ENCODE measurements at regions not wholly inside any gene's neighbourhood (a gene's known extent, or its start where the extent isn't known, plus 50 kb on each side); places are given as distances from the start of the nearest gene placed in this dataset.

GRCh38 chr2:9094117-9094516, 90.6 kb upstream of the MBOAT2 start:
- Histone ChIP-seq H3K4ac (ENCODE audit: low read length) (no peak overlapping the region), H4K8ac (ENCODE audit: low read depth, low read length) (peak overlapping the region; percentile 86), H3K27me3 (ENCODE audit: control insufficient read depth in 3 of 3, insufficient read depth in 3 of 3, low read depth in 1 of 3, low read length in 3 of 3) (peaks cover 0 to 4% (median 0%) of the 10 kb centered on the region in 3 experiments), H3K9me3 (replicated peaks in 1 of 2; ENCODE audit: control insufficient read depth in 2 of 2, insufficient read depth in 1 of 2, low read depth in 1 of 2, low read length in 2 of 2) (peaks cover 0 to 2% of the 10 kb centered on the region in 2 donors), H3K4me1 (ENCODE audit: control insufficient read depth in 2 of 2, insufficient read depth in 1 of 2, low read depth in 1 of 2, low read length in 2 of 2) (peaks cover 1 to 8% of the 10 kb centered on the region in 2 donors), H2BK120ac (ENCODE audit: low read depth, low read length) (no peak overlapping the region), H2BK5ac (ENCODE audit: low read length) (no peak overlapping the region), H3K14ac (ENCODE audit: low read length) (peak overlapping the region; percentile 44), H3K4me2 (ENCODE audit: insufficient read depth, low read length, poor library complexity, severe bottlenecking) (no peak overlapping the region), H2AFZ (ENCODE audit: low read length) (no peak overlapping the region), H2BK12ac (ENCODE audit: low read length) (peak overlapping the region; percentile 4), H3K4me3 (ENCODE audit: low read length in 2 of 2) (no peak overlapping the region), H2AK5ac (ENCODE audit: low read depth, low read length) (peak overlapping the region; percentile 78), H3K79me1 (ENCODE audit: low read depth, low read length) (peaks cover 1% of the 10 kb centered on the region), H3K23ac (ENCODE audit: low read depth, low read length, poor library complexity) (no peak overlapping the region), H4K91ac (ENCODE audit: low read depth, low read length, poor library complexity) (no peak overlapping the region), H2BK15ac (ENCODE audit: low read length) (no peak overlapping the region), H3K36me3 (replicated peaks in 1 of 2; ENCODE audit: control insufficient read depth in 2 of 2, insufficient read depth in 2 of 2, low read length in 2 of 2) (no peaks in the 10 kb centered on the region), H3K27ac (replicated peaks; ENCODE audit: low read length) (no peak overlapping the region), H3K9ac (ENCODE audit: low read depth, low read length, poor library complexity) (no peak overlapping the region), H3K18ac (ENCODE audit: low read length) (peak overlapping the region; percentile 52)
- no CpG with 5 or more reads among the region's 14 CpGs for WGBS, 2 donors (ENCODE audit: extremely low coverage in 2 of 2, insufficient read length in 2 of 2, insufficient replicate concordance in 1 of 2)
- DNase-seq (ENCODE audit: low spot score), result no peak

- no peak overlapping the region for H3K4me3 ChIP-seq (ENCODE audit: low read length in 2 of 2)
- H4K8ac ChIP-seq (ENCODE audit: low read depth, low read length), result no peak overlapping the region
- no peak overlapping the region for H3K18ac ChIP-seq (ENCODE audit: low read length)
- H3K9me3 ChIP-seq (replicated peaks in 1 of 2; ENCODE audit: control insufficient read depth in 2 of 2, insufficient read depth in 1 of 2, low read depth in 1 of 2, low read length in 2 of 2), result peaks cover 0 to 2% of the 10 kb centered on the region in 2 donors
- no peak overlapping the region for H2AK5ac ChIP-seq (ENCODE audit: low read depth, low read length)
- DNase-seq (ENCODE audit: low spot score), result no peak
- no peak overlapping the region for H3K4me2 ChIP-seq (ENCODE audit: insufficient read depth, low read length, poor library complexity, severe bottlenecking)
- H2AFZ ChIP-seq (ENCODE audit: low read length), result no peak overlapping the region
- H2BK15ac ChIP-seq (ENCODE audit: low read length), result no peak overlapping the region
- no peak overlapping the region for H3K27ac ChIP-seq (replicated peaks; ENCODE audit: low read length)
- no CpG with 5 or more reads among the region's 3 CpGs for WGBS, 2 donors (ENCODE audit: extremely low coverage in 2 of 2, insufficient read length in 2 of 2, insufficient replicate concordance in 1 of 2)
- no peak overlapping the region for H3K4ac ChIP-seq (ENCODE audit: low read length)
- no peak overlapping the region for H2BK12ac ChIP-seq (ENCODE audit: low read length)
- peaks cover 1 to 8% of the 10 kb centered on the region in 2 donors for H3K4me1 ChIP-seq (ENCODE audit: control insufficient read depth in 2 of 2, insufficient read depth in 1 of 2, low read depth in 1 of 2, low read length in 2 of 2)
- H3K27me3 ChIP-seq (ENCODE audit: control insufficient read depth in 3 of 3, insufficient read depth in 3 of 3, low read depth in 1 of 3, low read length in 3 of 3), result peaks cover 0 to 4% (median 0%) of the 10 kb centered on the region in 3 experiments
- no peak overlapping the region for H2BK5ac ChIP-seq (ENCODE audit: low read length)
- no peak overlapping the region for H2BK120ac ChIP-seq (ENCODE audit: low read depth, low read length)
- H3K14ac ChIP-seq (ENCODE audit: low read length), result no peak overlapping the region
- no peak overlapping the region for H3K9ac ChIP-seq (ENCODE audit: low read depth, low read length, poor library complexity)
- peaks cover 1% of the 10 kb centered on the region for H3K79me1 ChIP-seq (ENCODE audit: low read depth, low read length)
- no peak overlapping the region for H4K91ac ChIP-seq (ENCODE audit: low read depth, low read length, poor library complexity)
- no peaks in the 10 kb centered on the region for H3K36me3 ChIP-seq (replicated peaks in 1 of 2; ENCODE audit: control insufficient read depth in 2 of 2, insufficient read depth in 2 of 2, low read length in 2 of 2)
- H3K23ac ChIP-seq (ENCODE audit: low read depth, low read length, poor library complexity), result no peak overlapping the region
Observed at GRCh38 chr2:9093324-9093723, 89.8 kb upstream of the MBOAT2 start.

GRCh38 chr2:9092383-9093282, 89.1 kb upstream of the MBOAT2 start:
- Histone ChIP-seq H2BK120ac (ENCODE audit: low read depth, low read length) (no peak overlapping the region), H3K23ac (ENCODE audit: low read depth, low read length, poor library complexity) (no peak overlapping the region), H2BK15ac (ENCODE audit: low read length) (no peak overlapping the region), H3K4me3 (ENCODE audit: low read length in 2 of 2) (no peak overlapping the region), H3K14ac (ENCODE audit: low read length) (no peak overlapping the region), H3K18ac (ENCODE audit: low read length) (no peak overlapping the region), H2BK12ac (ENCODE audit: low read length) (no peak overlapping the region), H3K4ac (ENCODE audit: low read length) (no peak overlapping the region), H2AFZ (ENCODE audit: low read length) (no peak overlapping the region), H3K36me3 (replicated peaks in 1 of 2; ENCODE audit: control insufficient read depth in 2 of 2, insufficient read depth in 2 of 2, low read length in 2 of 2) (no peaks in the 10 kb centered on the region), H3K9ac (ENCODE audit: low read depth, low read length, poor library complexity) (no peak overlapping the region), H3K27me3 (ENCODE audit: control insufficient read depth in 3 of 3, insufficient read depth in 3 of 3, low read depth in 1 of 3, low read length in 3 of 3) (peaks cover 0 to 4% (median 0%) of the 10 kb centered on the region in 3 experiments), H4K91ac (ENCODE audit: low read depth, low read length, poor library complexity) (no peak overlapping the region), H3K4me2 (ENCODE audit: insufficient read depth, low read length, poor library complexity, severe bottlenecking) (no peak overlapping the region), H2BK5ac (ENCODE audit: low read length) (no peak overlapping the region), H4K8ac (ENCODE audit: low read depth, low read length) (no peak overlapping the region), H2AK5ac (ENCODE audit: low read depth, low read length) (no peak overlapping the region), H3K27ac (replicated peaks; ENCODE audit: low read length) (no peak overlapping the region), H3K79me1 (ENCODE audit: low read depth, low read length) (peaks cover 1% of the 10 kb centered on the region), H3K9me3 (replicated peaks in 1 of 2; ENCODE audit: control insufficient read depth in 2 of 2, insufficient read depth in 1 of 2, low read depth in 1 of 2, low read length in 2 of 2) (peaks cover 0 to 2% of the 10 kb centered on the region in 2 donors), H3K4me1 (ENCODE audit: control insufficient read depth in 2 of 2, insufficient read depth in 1 of 2, low read depth in 1 of 2, low read length in 2 of 2) (peaks cover 1 to 8% of the 10 kb centered on the region in 2 donors)
- no CpG with 5 or more reads among the region's 7 CpGs for WGBS, 2 donors (ENCODE audit: extremely low coverage in 2 of 2, insufficient read length in 2 of 2, insufficient replicate concordance in 1 of 2)
- no peak for DNase-seq (ENCODE audit: low spot score)

GRCh38 chr2:9091811-9092210, 88.3 kb upstream of the MBOAT2 start:
- no peak overlapping the region for H3K4me2 ChIP-seq (ENCODE audit: insufficient read depth, low read length, poor library complexity, severe bottlenecking)
- no peaks in the 10 kb centered on the region for H3K79me1 ChIP-seq (ENCODE audit: low read depth, low read length)
- no peak overlapping the region for H3K14ac ChIP-seq (ENCODE audit: low read length)
- H3K9me3 ChIP-seq (replicated peaks in 1 of 2; ENCODE audit: control insufficient read depth in 2 of 2, insufficient read depth in 1 of 2, low read depth in 1 of 2, low read length in 2 of 2), result peaks cover 0 to 2% of the 10 kb centered on the region in 2 donors
- no peak overlapping the region for H3K23ac ChIP-seq (ENCODE audit: low read depth, low read length, poor library complexity)
- no peak overlapping the region for H3K27ac ChIP-seq (replicated peaks; ENCODE audit: low read length)
- H3K27me3 ChIP-seq (ENCODE audit: control insufficient read depth in 3 of 3, insufficient read depth in 3 of 3, low read depth in 1 of 3, low read length in 3 of 3), result peaks cover 0 to 4% (median 0%) of the 10 kb centered on the region in 3 experiments
- no peak overlapping the region for H2BK12ac ChIP-seq (ENCODE audit: low read length)
- no peak overlapping the region for H2BK15ac ChIP-seq (ENCODE audit: low read length)
- no peak overlapping the region for H3K4me3 ChIP-seq (ENCODE audit: low read length in 2 of 2)
- no peak overlapping the region for H4K91ac ChIP-seq (ENCODE audit: low read depth, low read length, poor library complexity)
- DNase-seq (ENCODE audit: low spot score), result no peak
- no peak overlapping the region for H3K18ac ChIP-seq (ENCODE audit: low read length)
- H2BK120ac ChIP-seq (ENCODE audit: low read depth, low read length), result no peak overlapping the region
- H3K36me3 ChIP-seq (replicated peaks in 1 of 2; ENCODE audit: control insufficient read depth in 2 of 2, insufficient read depth in 2 of 2, low read length in 2 of 2), result no peaks in the 10 kb centered on the region
- no peak overlapping the region for H3K9ac ChIP-seq (ENCODE audit: low read depth, low read length, poor library complexity)
- H2BK5ac ChIP-seq (ENCODE audit: low read length), result no peak overlapping the region
- no peak overlapping the region for H2AK5ac ChIP-seq (ENCODE audit: low read depth, low read length)
- no peak overlapping the region for H4K8ac ChIP-seq (ENCODE audit: low read depth, low read length)
- H3K4ac ChIP-seq (ENCODE audit: low read length), result no peak overlapping the region
- no CpG with 5 or more reads among the region's 1 CpG for WGBS, 2 donors (ENCODE audit: extremely low coverage in 2 of 2, insufficient read length in 2 of 2, insufficient replicate concordance in 1 of 2)
- peaks cover 1 to 8% of the 10 kb centered on the region in 2 donors for H3K4me1 ChIP-seq (ENCODE audit: control insufficient read depth in 2 of 2, insufficient read depth in 1 of 2, low read depth in 1 of 2, low read length in 2 of 2)
- no peak overlapping the region for H2AFZ ChIP-seq (ENCODE audit: low read length)

All from neuronal stem cell (in vitro differentiated cells).